Fibroblast of villous mesenchyme (primary cell): ENCODE measurements at regions not wholly inside any gene's neighbourhood (a gene's known extent, or its start where the extent isn't known, plus 50 kb on each side); places are given as distances from the start of the nearest gene placed in this dataset.

Source experiments
- DNase-seq: peaks from one replicate; pipeline ENCODE4 v3.0.0-alpha.2; 2010; ENCODE audit warnings: low read depth
- H3K4me3 ChIP-seq: 2 replicates; pipeline ENCODE4 v1.5.1; 2011; ENCODE audit warnings: low read depth, mild to moderate bottlenecking, low read length
- CTCF ChIP-seq: IDR thresholded peaks from 2 replicates; pipeline ENCODE4 v1.5.1; 2012; ENCODE audit warnings: low read depth, mild to moderate bottlenecking, low read length; ENCODE audit not compliant: insufficient read depth

- DNase-seq = no peak
- no peak for TF ChIP-seq CTCF
- H3K4me3 ChIP-seq = no peak overlapping the region
Measured at GRCh38 chr6:8794420-8794819, 359.1 kb upstream of the SLC35B3 start.

- TF ChIP-seq CTCF = no peak
- DNase-seq = no peak
- H3K4me3 ChIP-seq = no peak overlapping the region
Measured at GRCh38 chr6:8789878-8790277, 354.5 kb upstream of the SLC35B3 start.

GRCh38 chr6:8785223-8785622 lies 349.9 kb upstream of the SLC35B3 start:
- no peak for DNase-seq
- no peak overlapping the region for H3K4me3 ChIP-seq
- no peak for TF ChIP-seq CTCF

- H3K4me3 ChIP-seq = no peak overlapping the region
- DNase-seq = no peak
- TF ChIP-seq CTCF = no peak
Measured at GRCh38 chr6:8783191-8783590, 347.8 kb upstream of the SLC35B3 start.

- DNase-seq = no peak
- TF ChIP-seq CTCF = no peak
- no peak overlapping the region for H3K4me3 ChIP-seq
Measured at GRCh38 chr6:8780653-8781052, 345.3 kb upstream of the SLC35B3 start.

GRCh38 chr6:8764733-8765132 lies 329.4 kb upstream of the SLC35B3 start:
- no peak overlapping the region for H3K4me3 ChIP-seq
- DNase-seq = no peak
- no peak for TF ChIP-seq CTCF

- no peak for DNase-seq
- no peak for TF ChIP-seq CTCF
- H3K4me3 ChIP-seq = no peak overlapping the region
Measured at GRCh38 chr6:8760951-8761350, 325.6 kb upstream of the SLC35B3 start.
